Activated T-cell treated with anti-CD3 and anti-CD28 coated beads, Interleukin-2, amount 50 U/mL, for 48 hours (primary cell): ENCODE measurements at regions not wholly inside any gene's neighbourhood (a gene's known extent, or its start where the extent isn't known, plus 50 kb on each side); places are given as distances from the start of the nearest gene placed in this dataset.

Experiments used
- DNase-seq, 2 experiments: peaks; one replicate each; pipeline ENCODE4 v3.0.0-alpha.2; 2020

- DNase-seq = no peak
Observed at GRCh38 chr6:113169484-113169883, 687.7 kb upstream of the MARCKS start.

GRCh38 chr6:113170454-113170853 is 686.7 kb upstream of the MARCKS start:
- DNase-seq = no peak

- no peak for DNase-seq
Observed at GRCh38 chr6:113171882-113172281, 685.3 kb upstream of the MARCKS start.

GRCh38 chr6:113172531-113172966 is 684.6 kb upstream of the MARCKS start:
- DNase-seq = no peak

GRCh38 chr6:113178349-113178748 is 678.8 kb upstream of the MARCKS start:
- no peak for DNase-seq

GRCh38 chr6:113181164-113181563 is 676.0 kb upstream of the MARCKS start:
- no peak for DNase-seq

- no peak for DNase-seq
Observed at GRCh38 chr6:113182370-113183141, 674.6 kb upstream of the MARCKS start.

GRCh38 chr6:113184291-113184690 is 672.9 kb upstream of the MARCKS start:
- DNase-seq = no peak

- no peak for DNase-seq
Observed at GRCh38 chr6:113184736-113185135, 672.4 kb upstream of the MARCKS start.

- DNase-seq = no peak
Observed at GRCh38 chr6:113185299-113185698, 671.8 kb upstream of the MARCKS start.

- no peak for DNase-seq
Observed at GRCh38 chr6:113187661-113188060, 669.5 kb upstream of the MARCKS start.

GRCh38 chr6:113188962-113189361 is 668.2 kb upstream of the MARCKS start:
- DNase-seq = no peak

- no peak for DNase-seq
Observed at GRCh38 chr6:113190170-113190569, 667.0 kb upstream of the MARCKS start.

GRCh38 chr6:113194090-113194489 is 663.1 kb upstream of the MARCKS start:
- no peak for DNase-seq

- DNase-seq = no peak
Observed at GRCh38 chr6:113202852-113203714, 654.1 kb upstream of the MARCKS start.

- DNase-seq = no peak
Observed at GRCh38 chr6:113203715-113204110, 653.4 kb upstream of the MARCKS start.

- DNase-seq = no peak
Observed at GRCh38 chr6:113205553-113205952, 651.6 kb upstream of the MARCKS start.

GRCh38 chr6:113208726-113209125 is 648.4 kb upstream of the MARCKS start:
- no peak for DNase-seq

GRCh38 chr6:113209315-113209714 is 647.8 kb upstream of the MARCKS start:
- DNase-seq = no peak

GRCh38 chr6:113211170-113211569 is 646.0 kb upstream of the MARCKS start:
- no peak for DNase-seq

- no peak for DNase-seq
Observed at GRCh38 chr6:113219783-113220182, 637.4 kb upstream of the MARCKS start.

GRCh38 chr6:113220832-113221231 is 636.3 kb upstream of the MARCKS start:
- no peak for DNase-seq

GRCh38 chr6:113221850-113222249 is 635.3 kb upstream of the MARCKS start:
- DNase-seq = no peak

GRCh38 chr6:113246186-113246585 is 611.0 kb upstream of the MARCKS start:
- no peak for DNase-seq
